Karpas-422 (cell line): ENCODE measurements at regions not wholly inside any gene's neighbourhood (a gene's known extent, or its start where the extent isn't known, plus 50 kb on each side); places are given as distances from the start of the nearest gene placed in this dataset.
"Not testable (repeated sequence)": the region's sequence is repeated elsewhere in the genome, so short reads cannot be mapped to it uniquely, and the experiment has no call there.

Experiments used
- DNase-seq: peaks from one replicate; pipeline ENCODE4 v3.0.0-alpha.2; 2015
- H2AFZ ChIP-seq: fragments of 200-600 bp; sonication (generic); 2 replicates; pipeline ENCODE4 v1.6.1; 2014; ENCODE audit warnings: antibody characterized with exemption, low read length, mixed read lengths
- H3K27ac ChIP-seq: fragments of 200-600 bp; sonication (generic); 2 replicates; pipeline ENCODE4 v1.5.1; 2014; ENCODE audit warnings: mild to moderate bottlenecking, low read length, moderate library complexity
- H3K27me3 ChIP-seq: fragments of 200-600 bp; sonication (generic); 2 replicates; pipeline ENCODE4 v1.6.1; 2014; ENCODE audit warnings: low read length, mixed read lengths
- H3K36me3 ChIP-seq: fragments of 200-600 bp; sonication (generic); 2 replicates; pipeline ENCODE4 v1.6.1; 2014; ENCODE audit warnings: low read length, mixed read lengths; ENCODE audit not compliant: insufficient read depth
- H3K4me1 ChIP-seq: fragments of 200-600 bp; sonication (generic); 2 replicates; pipeline ENCODE4 v1.6.1; 2014; ENCODE audit warnings: mild to moderate bottlenecking, low read length, mixed read lengths
- H3K4me2 ChIP-seq: fragments of 200-600 bp; sonication (generic); 2 replicates; pipeline ENCODE4 v1.6.1; 2014; ENCODE audit warnings: low read length, low read depth, mild to moderate bottlenecking; ENCODE audit not compliant: poor library complexity, severe bottlenecking
- H3K4me3 ChIP-seq: fragments of 200-600 bp; sonication (generic); 2 replicates; pipeline ENCODE4 v1.5.1; 2014; ENCODE audit warnings: mild to moderate bottlenecking, antibody characterized with exemption, low read length, mixed read lengths
- H3K79me2 ChIP-seq: fragments of 200-600 bp; sonication (generic); 2 replicates; pipeline ENCODE4 v1.6.1; 2014; ENCODE audit warnings: mild to moderate bottlenecking, low read length, mixed read lengths
- H3K9ac ChIP-seq: fragments of 200-600 bp; sonication (generic); 2 replicates; pipeline ENCODE4 v1.6.0; 2014; ENCODE audit warnings: low read length
- H3K9me2 ChIP-seq: fragments of 200-600 bp; sonication (generic), shearing (Covaris generic); replicated peaks from 2 replicates; pipeline ENCODE4 v1.6.0; 2014; ENCODE audit warnings: mild to moderate bottlenecking, low read length, moderate library complexity; ENCODE audit not compliant: insufficient read depth
- H3K9me3 ChIP-seq: fragments of 300-700, 200-600 bp; sonication (generic); 2 replicates; pipeline ENCODE4 v1.6.1; 2014; ENCODE audit warnings: low read length, mixed read lengths
- H4K20me1 ChIP-seq: fragments of 200-600 bp; sonication (generic); 2 replicates; pipeline ENCODE4 v1.6.1; 2014; ENCODE audit warnings: mild to moderate bottlenecking, antibody characterized with exemption, low read length, low read depth; ENCODE audit not compliant: insufficient read depth

GRCh38 chr11:33988586-33989370 lies 62.8 kb upstream of the CAPRIN1 start:
- Histone ChIP-seq H3K27me3 (no peaks in the 10 kb centered on the region), H3K36me3 (no peaks in the 10 kb centered on the region), H3K9me2 (no peaks in the 10 kb centered on the region), H3K4me1 (no peaks in the 10 kb centered on the region), H3K9ac (no peak overlapping the region), H4K20me1 (no peaks in the 10 kb centered on the region; the same call in 1 of the 2 replicates), H2AFZ (no peak overlapping the region), H3K79me2 (no peaks in the 10 kb centered on the region), H3K27ac (no peak overlapping the region), H3K4me2 (no peak overlapping the region), H3K9me3 (no peaks in the 10 kb centered on the region), H3K4me3 (no peak overlapping the region)
- no peak for DNase-seq

GRCh38 chr11:33987975-33988580 lies 63.5 kb upstream of the CAPRIN1 start:
- no peaks in the 10 kb centered on the region for H3K79me2 ChIP-seq
- H3K9ac ChIP-seq, result no peak overlapping the region
- H3K4me3 ChIP-seq, result no peak overlapping the region
- H3K4me2 ChIP-seq, result no peak overlapping the region
- no peaks in the 10 kb centered on the region for H3K9me2 ChIP-seq
- no peak overlapping the region for H3K27ac ChIP-seq
- no peaks in the 10 kb centered on the region for H3K9me3 ChIP-seq
- H4K20me1 ChIP-seq, result no peaks in the 10 kb centered on the region; the same call in 1 of the 2 replicates
- H2AFZ ChIP-seq, result no peak overlapping the region
- H3K27me3 ChIP-seq, result no peaks in the 10 kb centered on the region
- no peaks in the 10 kb centered on the region for H3K4me1 ChIP-seq
- DNase-seq, result peak; percentile 94
- no peaks in the 10 kb centered on the region for H3K36me3 ChIP-seq

- no peak for DNase-seq
- H3K9ac ChIP-seq, result no peak overlapping the region
- H3K4me3 ChIP-seq, result no peak overlapping the region
- H3K9me3 ChIP-seq, result no peaks in the 10 kb centered on the region
- H3K27ac ChIP-seq, result no peak overlapping the region
- no peak overlapping the region for H3K4me2 ChIP-seq
- H3K4me1 ChIP-seq, result no peaks in the 10 kb centered on the region
- no peaks in the 10 kb centered on the region for H3K36me3 ChIP-seq
- no peaks in the 10 kb centered on the region for H3K27me3 ChIP-seq
- H3K9me2 ChIP-seq, result no peaks in the 10 kb centered on the region
- no peak overlapping the region for H2AFZ ChIP-seq
- H3K79me2 ChIP-seq, result no peaks in the 10 kb centered on the region
- no peaks in the 10 kb centered on the region; the same call in 1 of the 2 replicates for H4K20me1 ChIP-seq
These were observed 64.0 kb upstream of the CAPRIN1 start for GRCh38 chr11:33987545-33987944.

DNA sequence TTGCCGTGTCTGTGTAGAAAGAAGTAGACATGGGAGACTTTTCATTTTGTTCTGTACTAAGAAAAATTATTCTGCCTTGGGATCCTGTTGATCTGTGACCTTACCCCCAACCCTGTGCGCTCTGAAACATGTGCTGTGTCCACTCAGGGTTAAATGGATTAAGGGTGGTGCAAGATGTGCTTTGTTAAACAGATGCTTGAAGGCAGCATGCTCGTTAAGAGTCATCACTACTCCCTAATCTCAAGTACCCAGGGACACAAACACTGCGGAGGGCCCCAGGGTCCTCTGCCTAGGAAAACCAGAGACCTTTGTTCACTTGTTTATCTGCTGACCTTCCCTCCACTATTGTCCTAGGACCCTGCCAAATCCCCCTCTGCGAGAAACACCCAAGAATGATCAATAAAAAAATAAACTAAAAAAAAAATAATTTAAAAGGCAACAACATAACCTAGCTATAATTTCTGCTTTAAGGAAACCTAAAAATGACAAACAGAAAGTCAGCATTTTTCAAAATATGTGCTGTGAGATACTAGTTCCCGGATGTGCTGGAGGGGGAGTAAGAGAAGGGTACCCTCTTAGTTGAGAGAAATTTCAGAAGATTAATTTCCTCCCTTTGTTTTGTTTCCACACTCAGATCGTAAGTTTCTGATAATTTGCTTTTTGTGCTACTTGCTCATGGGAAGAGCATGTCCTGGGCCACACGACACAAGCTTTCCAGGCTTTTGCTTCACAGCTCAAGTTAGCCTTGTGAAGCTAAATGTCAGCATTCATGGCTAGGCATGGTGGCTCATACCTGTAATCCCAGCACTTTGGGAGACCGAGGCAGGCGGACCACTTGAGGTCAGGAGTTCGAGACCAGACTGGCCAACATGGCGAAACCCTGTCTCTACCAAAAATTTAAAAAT lies 64.7 kb upstream of the CAPRIN1 start:
- not testable (repeated sequence) for H2AFZ ChIP-seq, H4K20me1 ChIP-seq, DNase-seq, H3K9ac ChIP-seq, H3K79me2 ChIP-seq, H3K9me2 ChIP-seq, H3K27me3 ChIP-seq, H3K4me1 ChIP-seq, H3K4me3 ChIP-seq, H3K4me2 ChIP-seq, H3K36me3 ChIP-seq, H3K27ac ChIP-seq, H3K9me3 ChIP-seq

DNA sequence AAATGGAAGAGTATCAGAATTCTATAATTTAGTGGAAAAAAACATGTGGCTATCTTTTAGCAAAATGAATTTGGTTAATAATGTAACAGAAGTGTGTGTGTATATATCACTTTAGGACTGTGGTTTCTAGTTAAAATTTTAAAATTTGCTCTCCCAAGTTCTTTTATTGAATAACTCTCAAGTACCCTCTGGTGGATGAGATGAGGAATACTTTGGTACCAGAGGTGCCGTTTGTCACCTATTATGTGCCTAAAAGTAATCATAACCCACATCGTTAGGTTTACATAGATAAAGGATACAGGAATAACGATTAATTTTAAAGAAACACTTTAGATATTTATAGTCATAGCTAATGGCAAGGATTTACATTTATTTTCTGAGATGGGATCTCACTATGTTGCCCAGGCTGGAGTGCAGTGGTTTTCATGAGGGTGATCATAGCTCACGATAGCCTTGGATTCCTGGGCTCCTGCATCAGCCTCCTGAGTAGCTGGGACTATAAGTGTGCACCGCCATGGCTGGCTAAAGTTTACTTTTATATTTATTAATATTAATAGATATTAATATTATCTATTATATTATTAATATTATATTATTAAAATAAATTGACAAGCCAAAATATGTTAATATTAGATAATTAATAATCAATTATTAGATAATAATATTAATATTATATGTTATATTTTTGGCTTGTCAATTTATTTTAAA lies 66.7 kb upstream of the CAPRIN1 start:
- Histone ChIP-seq H3K4me3 (no peak overlapping the region), H4K20me1 (no peaks in the 10 kb centered on the region; the same call in 1 of the 2 replicates), H3K27ac (no peak overlapping the region), H3K9me2 (no peaks in the 10 kb centered on the region), H3K27me3 (no peaks in the 10 kb centered on the region), H3K4me2 (no peak overlapping the region), H3K4me1 (no peaks in the 10 kb centered on the region), H3K9me3 (no peaks in the 10 kb centered on the region), H3K36me3 (no peaks in the 10 kb centered on the region), H3K79me2 (no peaks in the 10 kb centered on the region), H3K9ac (no peak overlapping the region), H2AFZ (no peak overlapping the region)
- DNase-seq, result peak; percentile 55

DNA sequence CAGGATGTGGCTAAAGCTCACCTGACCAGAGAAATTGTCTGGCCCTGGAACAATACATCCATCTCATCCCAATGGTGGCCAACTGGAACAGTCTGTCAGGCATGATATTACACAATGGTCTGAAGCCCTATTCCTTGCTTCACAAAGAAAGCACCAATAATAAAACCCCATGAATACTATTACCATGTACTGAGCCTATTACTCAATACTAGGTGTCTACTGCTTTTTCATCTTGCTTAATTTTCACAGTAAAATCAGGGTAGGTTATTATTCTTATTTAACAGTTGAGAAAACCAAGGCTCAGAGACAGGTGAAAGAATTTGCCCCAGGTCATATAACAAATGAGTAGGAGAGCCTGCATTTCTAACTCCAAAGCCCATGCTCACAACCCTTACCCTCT lies 68.9 kb upstream of the CAPRIN1 start:
- no peaks in the 10 kb centered on the region for H3K9me2 ChIP-seq
- H3K9ac ChIP-seq, result no peak overlapping the region
- H3K36me3 ChIP-seq, result no peaks in the 10 kb centered on the region
- H3K4me1 ChIP-seq, result no peaks in the 10 kb centered on the region
- H4K20me1 ChIP-seq, result no peaks in the 10 kb centered on the region
- H3K4me3 ChIP-seq, result no peak overlapping the region
- H3K79me2 ChIP-seq, result no peaks in the 10 kb centered on the region
- no peaks in the 10 kb centered on the region for H3K27me3 ChIP-seq
- H3K27ac ChIP-seq, result no peak overlapping the region
- no peak overlapping the region for H2AFZ ChIP-seq
- no peaks in the 10 kb centered on the region for H3K9me3 ChIP-seq
- H3K4me2 ChIP-seq, result no peak overlapping the region
- no peak for DNase-seq

- no peaks in the 10 kb centered on the region for H3K4me1 ChIP-seq
- H3K9me2 ChIP-seq, result no peaks in the 10 kb centered on the region
- no peaks in the 10 kb centered on the region for H3K79me2 ChIP-seq
- H3K9me3 ChIP-seq, result no peaks in the 10 kb centered on the region
- DNase-seq, result no peak
- H3K9ac ChIP-seq, result no peak overlapping the region
- H3K27ac ChIP-seq, result no peak overlapping the region
- no peaks in the 10 kb centered on the region for H4K20me1 ChIP-seq
- H3K27me3 ChIP-seq, result no peaks in the 10 kb centered on the region
- H3K4me2 ChIP-seq, result no peak overlapping the region
- H3K4me3 ChIP-seq, result no peak overlapping the region
- H3K36me3 ChIP-seq, result no peaks in the 10 kb centered on the region
- H2AFZ ChIP-seq, result no peak overlapping the region
These were observed 70.6 kb upstream of the CAPRIN1 start for GRCh38 chr11:33980897-33981296.
